ENCODE measurements at regions not wholly inside any gene's neighbourhood (a gene's known extent, or its start where the extent isn't known, plus 50 kb on each side); places are given as distances from the start of the nearest gene placed in this dataset.
"Not testable (repeated sequence)": the region's sequence is repeated elsewhere in the genome, so short reads cannot be mapped to it uniquely, and the experiment has no call there.

GRCh38 chr20:7147220-7147601 lies 379.7 kb downstream of the BMP2 start:
- no peak for DNase-seq (ENCODE audit: low read depth in 3 of 3, low spot score in 2 of 3)

- no peak for DNase-seq (ENCODE audit: low read depth in 3 of 3, low spot score in 2 of 3)
Measured at GRCh38 chr20:7151676-7152470, 384.4 kb downstream of the BMP2 start.

- DNase-seq (ENCODE audit: low read depth in 3 of 3, low spot score in 2 of 3) = no peak
Measured at GRCh38 chr20:7155282-7155681, 387.8 kb downstream of the BMP2 start.

GRCh38 chr20:7155794-7156193 lies 388.3 kb downstream of the BMP2 start:
- no peak for DNase-seq (ENCODE audit: low read depth in 3 of 3, low spot score in 2 of 3)

- no peak for DNase-seq (ENCODE audit: low read depth in 3 of 3, low spot score in 2 of 3)
Measured at GRCh38 chr20:7159903-7160302, 392.4 kb downstream of the BMP2 start.

- DNase-seq (ENCODE audit: low read depth in 3 of 3, low spot score in 2 of 3) = no peak
Measured at GRCh38 chr20:7161690-7162089, 394.2 kb downstream of the BMP2 start.

GRCh38 chr20:7171911-7172310 lies 404.4 kb downstream of the BMP2 start:
- DNase-seq (ENCODE audit: low read depth in 3 of 3, low spot score in 2 of 3) = no peak

- DNase-seq (ENCODE audit: low read depth in 3 of 3, low spot score in 2 of 3) = no peak
Measured at GRCh38 chr20:7174554-7174953, 407.1 kb downstream of the BMP2 start.

GRCh38 chr20:7175827-7176226 lies 408.3 kb downstream of the BMP2 start:
- not testable (repeated sequence) for DNase-seq (ENCODE audit: low read depth in 3 of 3, low spot score in 2 of 3)

- no peak for DNase-seq (ENCODE audit: low read depth in 3 of 3, low spot score in 2 of 3)
Measured at GRCh38 chr20:7178004-7178403, 410.5 kb downstream of the BMP2 start.

- DNase-seq (ENCODE audit: low read depth in 3 of 3, low spot score in 2 of 3) = no peak
Measured at GRCh38 chr20:7180256-7181045, 413.0 kb downstream of the BMP2 start.

- DNase-seq (ENCODE audit: low read depth in 3 of 3, low spot score in 2 of 3) = no peak
Measured at GRCh38 chr20:7189231-7189630, 421.7 kb downstream of the BMP2 start.

- DNase-seq (ENCODE audit: low read depth in 3 of 3, low spot score in 2 of 3) = no peak
Measured at GRCh38 chr20:7193681-7194080, 426.2 kb downstream of the BMP2 start.

GRCh38 chr20:7195704-7196103 lies 428.2 kb downstream of the BMP2 start:
- no peak for DNase-seq (ENCODE audit: low read depth in 3 of 3, low spot score in 2 of 3)

GRCh38 chr20:7196481-7196880 lies 429.0 kb downstream of the BMP2 start:
- no peak for DNase-seq (ENCODE audit: low read depth in 3 of 3, low spot score in 2 of 3)

GRCh38 chr20:7199861-7200260 lies 432.4 kb downstream of the BMP2 start:
- DNase-seq (ENCODE audit: low read depth in 3 of 3, low spot score in 2 of 3) = no peak

- no peak for DNase-seq (ENCODE audit: low read depth in 3 of 3, low spot score in 2 of 3)
Measured at GRCh38 chr20:7207186-7207798, 439.8 kb downstream of the BMP2 start.

GRCh38 chr20:7210910-7211309 lies 443.4 kb downstream of the BMP2 start:
- DNase-seq (ENCODE audit: low read depth in 3 of 3, low spot score in 2 of 3) = no peak

GRCh38 chr20:7214081-7214740 lies 446.7 kb downstream of the BMP2 start:
- no peak for DNase-seq (ENCODE audit: low read depth in 3 of 3, low spot score in 2 of 3)

- DNase-seq (ENCODE audit: low read depth in 3 of 3, low spot score in 2 of 3) = no peak
Measured at GRCh38 chr20:7217606-7218005, 450.1 kb downstream of the BMP2 start.

GRCh38 chr20:7220755-7221154 lies 453.3 kb downstream of the BMP2 start:
- no peak for DNase-seq (ENCODE audit: low read depth in 3 of 3, low spot score in 2 of 3)
